ENCODE measurements at regions not wholly inside any gene's neighbourhood (a gene's known extent, or its start where the extent isn't known, plus 50 kb on each side); places are given as distances from the start of the nearest gene placed in this dataset.

GRCh38 chr17:77564278-77564920 is 394.1 kb upstream of the TNRC6C start:
- no peak for DNase-seq (ENCODE audit: low spot score)
- no peaks in the 10 kb centered on the region for H3K36me3 Mint-ChIP-seq (ENCODE audit: low read depth, unreplicated experiment)
- peaks cover 3% of the 10 kb centered on the region for H3K27me3 Mint-ChIP-seq (ENCODE audit: unreplicated experiment)
- TF ChIP-seq, protein P1, sequence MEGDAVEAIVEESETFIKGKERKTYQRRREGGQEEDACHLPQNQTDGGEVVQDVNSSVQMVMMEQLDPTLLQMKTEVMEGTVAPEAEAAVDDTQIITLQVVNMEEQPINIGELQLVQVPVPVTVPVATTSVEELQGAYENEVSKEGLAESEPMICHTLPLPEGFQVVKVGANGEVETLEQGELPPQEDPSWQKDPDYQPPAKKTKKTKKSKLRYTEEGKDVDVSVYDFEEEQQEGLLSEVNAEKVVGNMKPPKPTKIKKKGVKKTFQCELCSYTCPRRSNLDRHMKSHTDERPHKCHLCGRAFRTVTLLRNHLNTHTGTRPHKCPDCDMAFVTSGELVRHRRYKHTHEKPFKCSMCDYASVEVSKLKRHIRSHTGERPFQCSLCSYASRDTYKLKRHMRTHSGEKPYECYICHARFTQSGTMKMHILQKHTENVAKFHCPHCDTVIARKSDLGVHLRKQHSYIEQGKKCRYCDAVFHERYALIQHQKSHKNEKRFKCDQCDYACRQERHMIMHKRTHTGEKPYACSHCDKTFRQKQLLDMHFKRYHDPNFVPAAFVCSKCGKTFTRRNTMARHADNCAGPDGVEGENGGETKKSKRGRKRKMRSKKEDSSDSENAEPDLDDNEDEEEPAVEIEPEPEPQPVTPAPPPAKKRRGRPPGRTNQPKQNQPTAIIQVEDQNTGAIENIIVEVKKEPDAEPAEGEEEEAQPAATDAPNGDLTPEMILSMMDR (IDR thresholded peaks at IDR 0.05; ENCODE audit: unreplicated experiment) = no peak
- no peak overlapping the region for H3K27ac Mint-ChIP-seq (ENCODE audit: unreplicated experiment)
- H3K9me3 Mint-ChIP-seq (ENCODE audit: unreplicated experiment) = no peaks in the 10 kb centered on the region
- H3K4me1 Mint-ChIP-seq (ENCODE audit: unreplicated experiment) = no peaks in the 10 kb centered on the region
- no peak overlapping the region for H3K4me3 Mint-ChIP-seq (ENCODE audit: unreplicated experiment)

DNA sequence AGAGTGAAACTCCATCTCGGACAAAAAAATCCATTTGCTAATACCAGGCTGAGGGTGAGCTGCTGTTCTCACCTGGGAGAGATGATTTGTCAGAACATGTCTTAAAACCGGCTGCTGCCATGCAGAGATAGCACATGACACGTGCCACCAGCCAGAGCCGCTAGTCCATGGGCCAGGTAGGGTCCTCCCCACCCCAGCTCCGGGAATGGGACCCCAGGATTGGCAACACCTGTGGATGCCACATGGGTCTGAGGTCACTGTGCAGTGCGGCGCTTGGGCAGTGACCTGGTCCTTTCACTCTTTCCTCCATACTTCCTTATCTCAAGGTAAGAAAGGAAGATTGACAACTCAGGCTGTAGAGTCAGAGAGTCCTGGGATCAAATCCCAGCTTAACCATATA is 393.3 kb upstream of the TNRC6C start:
- no peaks in the 10 kb centered on the region for H3K36me3 Mint-ChIP-seq (ENCODE audit: low read depth, unreplicated experiment)
- H3K27ac Mint-ChIP-seq (ENCODE audit: unreplicated experiment) = no peak overlapping the region
- H3K27me3 Mint-ChIP-seq (ENCODE audit: unreplicated experiment) = peaks cover 3% of the 10 kb centered on the region
- TF ChIP-seq, protein P1 (IDR thresholded peaks at IDR 0.05; ENCODE audit: unreplicated experiment) = no peak
- no peaks in the 10 kb centered on the region for H3K4me1 Mint-ChIP-seq (ENCODE audit: unreplicated experiment)
- no peak for DNase-seq (ENCODE audit: low spot score)
- H3K9me3 Mint-ChIP-seq (ENCODE audit: unreplicated experiment) = no peaks in the 10 kb centered on the region
- H3K4me3 Mint-ChIP-seq (ENCODE audit: unreplicated experiment) = no peak overlapping the region

- H3K4me3 Mint-ChIP-seq (ENCODE audit: unreplicated experiment) = no peak overlapping the region
- TF ChIP-seq, protein P1 (IDR thresholded peaks at IDR 0.05; ENCODE audit: unreplicated experiment) = no peak
- no peak for DNase-seq (ENCODE audit: low spot score)
- H3K27ac Mint-ChIP-seq (ENCODE audit: unreplicated experiment) = no peak overlapping the region
- no peaks in the 10 kb centered on the region for H3K4me1 Mint-ChIP-seq (ENCODE audit: unreplicated experiment)
- H3K27me3 Mint-ChIP-seq (ENCODE audit: unreplicated experiment) = peaks cover 3% of the 10 kb centered on the region
- no peaks in the 10 kb centered on the region for H3K36me3 Mint-ChIP-seq (ENCODE audit: low read depth, unreplicated experiment)
- H3K9me3 Mint-ChIP-seq (ENCODE audit: unreplicated experiment) = no peaks in the 10 kb centered on the region
Observed at GRCh38 chr17:77566151-77566550, 392.4 kb upstream of the TNRC6C start.

DNA sequence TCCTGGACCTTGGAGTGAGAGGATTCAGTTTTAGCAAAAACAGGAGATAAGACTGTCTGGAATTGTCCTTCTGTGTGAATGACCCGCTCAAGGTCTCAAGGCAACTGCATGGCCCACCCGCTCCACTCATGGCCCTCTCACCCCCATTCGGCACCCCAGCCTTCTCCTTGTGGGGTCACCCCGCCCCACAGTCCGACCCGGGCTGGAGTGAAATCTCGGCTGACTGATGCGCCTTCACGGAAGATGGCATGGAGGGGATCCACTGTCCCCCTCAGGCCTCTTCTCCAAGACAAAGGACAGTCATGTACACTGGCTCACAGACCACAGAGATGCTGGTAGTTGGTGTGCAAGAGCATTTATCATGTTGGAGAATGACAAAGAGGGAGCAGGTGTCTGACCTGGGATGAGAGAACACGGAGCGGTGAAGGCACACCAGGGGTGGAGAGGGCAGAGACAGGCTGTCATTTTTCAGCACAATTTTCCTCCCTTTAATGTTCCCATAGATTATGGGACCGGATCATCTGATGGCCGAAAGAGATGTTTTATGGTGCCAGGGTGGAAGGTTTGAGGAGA is 391.9 kb upstream of the TNRC6C start:
- no peak for DNase-seq (ENCODE audit: low spot score)
- H3K4me3 Mint-ChIP-seq (ENCODE audit: unreplicated experiment) = no peak overlapping the region
- H3K4me1 Mint-ChIP-seq (ENCODE audit: unreplicated experiment) = no peaks in the 10 kb centered on the region
- H3K9me3 Mint-ChIP-seq (ENCODE audit: unreplicated experiment) = no peaks in the 10 kb centered on the region
- H3K27ac Mint-ChIP-seq (ENCODE audit: unreplicated experiment) = no peak overlapping the region
- H3K36me3 Mint-ChIP-seq (ENCODE audit: low read depth, unreplicated experiment) = no peaks in the 10 kb centered on the region
- peaks cover 3% of the 10 kb centered on the region for H3K27me3 Mint-ChIP-seq (ENCODE audit: unreplicated experiment)
- TF ChIP-seq, protein P1 (IDR thresholded peaks at IDR 0.05; ENCODE audit: unreplicated experiment) = no peak

GRCh38 chr17:77568540-77568939 is 390.0 kb upstream of the TNRC6C start:
- Mint-ChIP-seq H3K27ac (ENCODE audit: unreplicated experiment) (no peak overlapping the region), H3K27me3 (ENCODE audit: unreplicated experiment) (peaks cover 3% of the 10 kb centered on the region)
- DNase-seq (ENCODE audit: low spot score) = no peak

More at GRCh38 chr17:77568540-77568939, 390.0 kb upstream of the TNRC6C start:
- TF ChIP-seq, protein P1 (IDR thresholded peaks at IDR 0.05; ENCODE audit: unreplicated experiment) = no peak
- no peak overlapping the region for H3K4me3 Mint-ChIP-seq (ENCODE audit: unreplicated experiment)
- no peaks in the 10 kb centered on the region for H3K9me3 Mint-ChIP-seq (ENCODE audit: unreplicated experiment)
- H3K4me1 Mint-ChIP-seq (ENCODE audit: unreplicated experiment) = no peaks in the 10 kb centered on the region
- H3K36me3 Mint-ChIP-seq (ENCODE audit: low read depth, unreplicated experiment) = no peaks in the 10 kb centered on the region
